ENCODE measurements at regions not wholly inside any gene's neighbourhood (a gene's known extent, or its start where the extent isn't known, plus 50 kb on each side); places are given as distances from the start of the nearest gene placed in this dataset.

DNA sequence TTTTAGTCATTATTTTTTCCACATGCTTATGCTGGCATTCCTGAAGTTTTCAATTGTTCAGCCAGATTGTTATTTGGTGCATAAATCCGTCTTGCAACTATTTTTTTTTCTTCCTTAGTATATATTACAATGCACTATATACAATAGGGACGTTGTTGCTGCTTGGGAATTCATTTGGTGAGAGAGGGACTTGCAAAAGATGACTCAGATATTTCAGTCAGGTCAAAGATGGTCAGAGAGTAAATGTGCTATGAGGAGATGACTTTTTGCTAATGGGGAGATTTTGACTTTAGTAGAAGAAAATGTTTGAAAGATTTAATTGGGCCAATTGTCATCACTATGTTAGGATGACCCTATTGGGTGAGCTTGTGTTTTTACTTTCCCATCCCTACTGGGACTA lies 348.4 kb upstream of the MTPN start:
- Histone ChIP-seq H3K4me3 (ENCODE audit: low read depth, low read length) (no peak overlapping the region), H3K27me3 (ENCODE audit: control insufficient read depth, insufficient read depth, low read length) (no peaks in the 10 kb centered on the region), H3K36me3 (ENCODE audit: control insufficient read depth, insufficient read depth, low read length) (no peaks in the 10 kb centered on the region)
- TF ChIP-seq, protein P1, sequence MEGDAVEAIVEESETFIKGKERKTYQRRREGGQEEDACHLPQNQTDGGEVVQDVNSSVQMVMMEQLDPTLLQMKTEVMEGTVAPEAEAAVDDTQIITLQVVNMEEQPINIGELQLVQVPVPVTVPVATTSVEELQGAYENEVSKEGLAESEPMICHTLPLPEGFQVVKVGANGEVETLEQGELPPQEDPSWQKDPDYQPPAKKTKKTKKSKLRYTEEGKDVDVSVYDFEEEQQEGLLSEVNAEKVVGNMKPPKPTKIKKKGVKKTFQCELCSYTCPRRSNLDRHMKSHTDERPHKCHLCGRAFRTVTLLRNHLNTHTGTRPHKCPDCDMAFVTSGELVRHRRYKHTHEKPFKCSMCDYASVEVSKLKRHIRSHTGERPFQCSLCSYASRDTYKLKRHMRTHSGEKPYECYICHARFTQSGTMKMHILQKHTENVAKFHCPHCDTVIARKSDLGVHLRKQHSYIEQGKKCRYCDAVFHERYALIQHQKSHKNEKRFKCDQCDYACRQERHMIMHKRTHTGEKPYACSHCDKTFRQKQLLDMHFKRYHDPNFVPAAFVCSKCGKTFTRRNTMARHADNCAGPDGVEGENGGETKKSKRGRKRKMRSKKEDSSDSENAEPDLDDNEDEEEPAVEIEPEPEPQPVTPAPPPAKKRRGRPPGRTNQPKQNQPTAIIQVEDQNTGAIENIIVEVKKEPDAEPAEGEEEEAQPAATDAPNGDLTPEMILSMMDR (IDR thresholded peaks at IDR 0.05; ENCODE audit: insufficient read depth, low read length, severe bottlenecking): no peak
- FAIRE-seq: no peak
- DNase-seq (ENCODE audit: low read depth): no peak

DNA sequence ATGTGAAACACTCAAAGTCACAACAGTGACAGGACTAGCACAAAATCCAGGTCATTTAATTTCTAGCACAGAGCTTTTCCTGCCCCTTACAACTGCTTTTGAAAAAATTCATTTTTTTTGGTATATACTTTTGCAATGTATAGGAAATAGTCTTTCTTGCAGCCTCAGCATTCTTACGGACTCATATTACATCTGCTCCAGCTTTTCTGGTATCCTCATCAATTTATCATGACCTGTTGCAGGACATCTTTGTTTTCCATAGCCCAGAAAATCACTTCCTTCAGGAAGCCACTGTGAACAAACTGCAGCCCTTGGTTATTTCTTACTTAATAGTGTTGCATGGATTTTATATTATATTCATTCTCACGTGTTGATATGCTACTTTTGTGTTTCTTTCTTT lies 347.9 kb upstream of the MTPN start:
- TF ChIP-seq, protein P1 (IDR thresholded peaks at IDR 0.05; ENCODE audit: insufficient read depth, low read length, severe bottlenecking): no peak
- FAIRE-seq: no peak

DNA sequence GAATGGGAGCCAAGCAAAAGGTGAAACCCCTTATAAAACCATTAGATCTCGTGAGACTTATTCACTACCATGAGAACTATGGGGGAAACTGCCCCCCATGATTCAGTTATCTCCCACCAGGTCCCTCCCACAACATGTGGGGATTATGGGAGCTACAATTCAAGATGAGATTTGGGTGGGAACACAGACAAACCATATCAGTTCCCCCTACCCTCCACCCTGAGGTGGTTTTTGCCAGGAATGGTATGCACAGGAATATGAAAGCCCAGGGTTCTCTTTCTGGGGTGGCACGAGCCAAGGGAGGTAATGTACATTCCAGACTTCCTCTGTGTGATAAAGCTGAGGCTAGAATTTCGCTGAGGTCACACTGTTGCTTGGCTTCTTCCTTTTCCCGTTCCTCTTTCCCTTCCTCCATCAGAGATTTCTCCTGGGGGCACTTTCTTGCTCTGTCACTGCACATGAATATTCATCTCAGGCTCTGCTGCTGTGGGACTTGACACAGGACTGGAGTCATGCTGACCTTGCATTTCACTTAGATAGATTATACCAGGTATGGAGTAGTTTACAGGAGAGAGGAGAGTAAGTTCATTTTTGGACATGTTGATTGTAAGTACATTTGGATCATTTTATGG lies 347.0 kb upstream of the MTPN start:
- Histone ChIP-seq H3K4me3 (ENCODE audit: low read depth, low read length) (no peak overlapping the region), H3K27me3 (ENCODE audit: control insufficient read depth, insufficient read depth, low read length) (no peaks in the 10 kb centered on the region), H3K36me3 (ENCODE audit: control insufficient read depth, insufficient read depth, low read length) (no peaks in the 10 kb centered on the region)
- no peak for FAIRE-seq
- TF ChIP-seq, protein P1 (IDR thresholded peaks at IDR 0.05; ENCODE audit: insufficient read depth, low read length, severe bottlenecking): no peak
- DNase-seq (ENCODE audit: low read depth): no peak

More for the DNA sequence above, 347.9 kb upstream of the MTPN start:
- no peaks in the 10 kb centered on the region for H3K27me3 ChIP-seq (ENCODE audit: control insufficient read depth, insufficient read depth, low read length)
- no peaks in the 10 kb centered on the region for H3K36me3 ChIP-seq (ENCODE audit: control insufficient read depth, insufficient read depth, low read length)
- DNase-seq (ENCODE audit: low read depth): no peak
- H3K4me3 ChIP-seq (ENCODE audit: low read depth, low read length): no peak overlapping the region

DNA sequence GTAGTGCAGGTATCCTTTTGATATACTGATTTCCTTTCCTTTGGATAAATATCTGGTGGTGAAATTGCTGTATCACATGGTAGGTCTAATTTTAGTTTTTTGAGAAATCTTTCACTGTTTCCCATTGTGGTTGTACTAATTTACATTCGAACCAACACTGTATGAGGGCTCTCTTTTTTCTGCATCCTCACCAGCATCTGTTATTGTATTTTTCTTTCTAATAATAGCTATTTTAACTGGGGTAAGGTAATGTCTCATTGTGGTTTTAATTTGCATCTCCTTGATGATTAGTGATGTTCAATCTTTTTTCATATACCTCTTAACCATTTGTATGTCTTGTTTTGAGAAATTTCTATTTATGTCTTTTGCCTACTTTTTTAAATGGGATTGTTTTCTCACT lies 335.4 kb upstream of the MTPN start:
- TF ChIP-seq, protein P1 (IDR thresholded peaks at IDR 0.05; ENCODE audit: insufficient read depth, low read length, severe bottlenecking): no peak
- Histone ChIP-seq H3K27me3 (ENCODE audit: control insufficient read depth, insufficient read depth, low read length) (no peaks in the 10 kb centered on the region), H3K4me3 (ENCODE audit: low read depth, low read length) (no peak overlapping the region), H3K36me3 (ENCODE audit: control insufficient read depth, insufficient read depth, low read length) (no peaks in the 10 kb centered on the region)
- FAIRE-seq: no peak
- DNase-seq (ENCODE audit: low read depth): no peak

DNA sequence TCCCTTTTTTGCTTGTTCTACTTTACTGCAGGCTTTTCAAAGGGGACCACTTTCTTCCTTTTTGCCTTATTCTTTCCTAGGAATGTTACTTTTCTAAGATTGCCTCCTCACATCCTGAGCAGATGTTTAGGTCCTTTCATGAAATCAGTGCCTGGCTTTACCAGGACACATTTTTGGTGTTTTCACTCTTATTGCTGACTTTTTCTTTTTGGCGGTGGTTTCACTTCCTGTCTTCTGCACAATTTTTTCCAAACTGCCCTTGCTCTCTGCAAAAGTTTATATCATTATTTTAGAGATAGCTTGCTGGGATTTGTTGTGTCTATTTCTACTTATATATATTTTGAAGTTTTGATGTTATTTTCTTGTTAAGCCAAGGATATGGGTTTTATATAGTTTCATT lies 332.2 kb upstream of the MTPN start:
- no peak for DNase-seq (ENCODE audit: low read depth)
- Histone ChIP-seq H3K4me3 (ENCODE audit: low read depth, low read length) (no peak overlapping the region), H3K36me3 (ENCODE audit: control insufficient read depth, insufficient read depth, low read length) (no peaks in the 10 kb centered on the region), H3K27me3 (ENCODE audit: control insufficient read depth, insufficient read depth, low read length) (no peaks in the 10 kb centered on the region)
- TF ChIP-seq, protein P1 (IDR thresholded peaks at IDR 0.05; ENCODE audit: insufficient read depth, low read length, severe bottlenecking): no peak
- no peak for FAIRE-seq

DNA sequence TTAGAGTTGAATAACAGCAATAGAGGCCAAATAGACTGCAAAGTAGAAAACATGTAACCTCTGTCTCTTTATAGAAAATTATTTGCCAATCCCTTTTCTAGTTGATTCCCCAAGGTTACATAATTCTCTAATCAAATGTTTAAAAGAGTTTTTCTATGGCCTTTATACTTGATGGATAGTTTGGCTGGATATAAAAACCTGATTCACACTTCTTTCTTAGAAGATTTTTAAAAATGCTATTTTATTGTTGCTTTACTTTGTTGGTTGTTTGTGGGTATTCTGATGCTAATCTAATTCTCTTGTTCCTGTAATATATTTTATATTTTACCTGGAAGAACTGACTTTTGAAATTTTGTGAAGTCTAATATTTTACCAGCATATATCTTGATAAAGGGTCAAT lies 331.1 kb upstream of the MTPN start:
- Histone ChIP-seq H3K36me3 (ENCODE audit: control insufficient read depth, insufficient read depth, low read length) (no peaks in the 10 kb centered on the region), H3K27me3 (ENCODE audit: control insufficient read depth, insufficient read depth, low read length) (no peaks in the 10 kb centered on the region), H3K4me3 (ENCODE audit: low read depth, low read length) (no peak overlapping the region)
- TF ChIP-seq, protein P1 (IDR thresholded peaks at IDR 0.05; ENCODE audit: insufficient read depth, low read length, severe bottlenecking): no peak
- FAIRE-seq (no peak), DNase-seq (ENCODE audit: low read depth) (no peak)

Data from bronchial epithelial cell (primary cell).